GM12878 (cell line): ENCODE measurements at regions not wholly inside any gene's neighbourhood (a gene's known extent, or its start where the extent isn't known, plus 50 kb on each side); places are given as distances from the start of the nearest gene placed in this dataset.

Source experiments
- ATAC-seq: fragments of 200-7000 bp; cut with Tn5 transposase; 3 replicates; pipeline ENCODE4 v1.9.1; 2020; ENCODE audit warnings: mild to moderate bottlenecking, moderate library complexity
- BruUV-seq: library from RNA; stranded (reverse); fragments of 400-500 nt; replicated peaks from 2 replicates; lab custom pipeline; 2021; lab: Mats Ljungman, UMichigan
- CTCF ChIA-PET: fragments of 300-600 bp; sonication (Branson Sonifier 250); formaldehyde crosslinking; extraction: SDS; loops from one replicate; lab custom pipeline; 2021; ENCODE audit warnings: inconsistent platforms; lab: Yijun Ruan, JAX
- POLR2A ChIA-PET: fragments of 350-600 bp; formaldehyde crosslinking; extraction: SDS; loops from one replicate; lab custom pipeline; 2021; ENCODE audit warnings: inconsistent platforms; lab: Charles Lee
- RAD21 ChIA-PET: fragments of 300-600 bp; sonication (Branson Sonifier 250); formaldehyde crosslinking; loops from one replicate; lab custom pipeline; 2023; ENCODE audit warnings: antibody characterized with exemption; ENCODE audit not compliant: unreplicated experiment; lab: Charles Lee
- SMC1A ChIA-PET: fragments of 300-600 bp; sonication (Branson Sonifier 250); formaldehyde crosslinking; loops from one replicate; lab custom pipeline; 2023; ENCODE audit not compliant: unreplicated experiment, uncharacterized antibody; lab: Charles Lee
- DNase-seq: peaks from one replicate; pipeline ENCODE4 v3.0.0-alpha.2; 2011; ENCODE audit warnings: low read depth, low spot score
- FAIRE-seq: peaks from 3 replicates; lab custom pipeline; 2011; peaks lifted over from hg19 to GRCh38; lab: Jason Lieb, UNC
- H2AFZ ChIP-seq: 2 replicates; pipeline ENCODE4 v1.6.0; 2011; ENCODE audit warnings: low read depth, low read length, control low read depth; ENCODE audit not compliant: control insufficient read depth
- H3K27ac ChIP-seq: 2 replicates; pipeline ENCODE4 v1.5.1; 2011; ENCODE audit warnings: control low read depth; ENCODE audit not compliant: control insufficient read depth, insufficient read depth
- H3K27me3 ChIP-seq, 2 experiments: replicated peaks in 1 of 2; 2 replicates each; pipeline versions ENCODE4 v1.6.0 to v1.6.1; 2011; ENCODE audit warnings: low read length in 1 of 2; ENCODE audit not compliant: control insufficient read depth in 2 of 2, insufficient read depth in 2 of 2
- H3K36me3 ChIP-seq, 2 experiments: 2 replicates each; pipeline ENCODE4 v1.5.1; 2011; ENCODE audit warnings: low read length in 1 of 2; ENCODE audit not compliant: control insufficient read depth in 2 of 2, insufficient read depth in 2 of 2
- H3K4me1 ChIP-seq: 2 replicates; pipeline ENCODE4 v1.6.1; 2011; ENCODE audit warnings: mild to moderate bottlenecking, low read length, moderate library complexity, mixed read lengths; ENCODE audit not compliant: control insufficient read depth, insufficient read depth
- H3K4me2 ChIP-seq: 2 replicates; pipeline ENCODE4 v1.6.0; 2011; ENCODE audit warnings: control low read depth; ENCODE audit not compliant: control insufficient read depth, insufficient read depth
- H3K4me3 ChIP-seq: fragments of 200-600 bp; sonication (generic); 2 replicates; pipeline ENCODE4 v1.5.1; 2016
- H3K79me2 ChIP-seq: 2 replicates; pipeline ENCODE4 v1.6.0; 2011; ENCODE audit warnings: low read length; ENCODE audit not compliant: control insufficient read depth, insufficient read depth
- H3K9ac ChIP-seq: 2 replicates; pipeline ENCODE4 v1.8.0; 2011; ENCODE audit warnings: low read length, control low read depth, mixed read lengths; ENCODE audit not compliant: control insufficient read depth, insufficient read depth
- H3K9me3 ChIP-seq: replicated peaks from 3 replicates; pipeline ENCODE4 v1.5.1; 2011; ENCODE audit warnings: mild to moderate bottlenecking, low read length; ENCODE audit not compliant: control insufficient read depth, insufficient read depth
- H4K20me1 ChIP-seq: 2 replicates; pipeline ENCODE4 v1.6.0; 2011; ENCODE audit not compliant: control insufficient read depth, insufficient read depth
- EED ChIP-seq: sonication (generic); IDR thresholded peaks from 2 replicates; pipeline ENCODE4 v1.6.1; 2016; ENCODE audit warnings: antibody characterized with exemption, low read depth
- FOXM1 ChIP-seq: IDR thresholded peaks from 2 replicates; pipeline ENCODE4 v1.6.1; 2012; ENCODE audit warnings: low read depth, mild to moderate bottlenecking, inconsistent platforms, low read length, moderate library complexity
- IKZF1 ChIP-seq: fragments of 450-650 bp; conservative IDR thresholded peaks from 2 replicates; pipeline ENCODE4 v1.6.1; 2017; ENCODE audit warnings: antibody characterized with exemption, mild to moderate bottlenecking
- IRF4 ChIP-seq: IDR thresholded peaks from 2 replicates; pipeline ENCODE4 v1.6.1; 2011; ENCODE audit warnings: low read depth, low read length
- NFYA ChIP-seq: IDR thresholded peaks from 2 replicates; pipeline ENCODE4 v1.6.1; 2011; ENCODE audit warnings: low read depth, mild to moderate bottlenecking, low read length, improper control_type of control experiment, borderline replicate concordance
- RAD51 ChIP-seq: fragments of 450-650 bp; IDR thresholded peaks from 2 replicates; pipeline ENCODE4 v1.6.1; 2016; ENCODE audit warnings: moderate library complexity, mild to moderate bottlenecking, inconsistent platforms
- RELB ChIP-seq: fragments of 450-650 bp; IDR thresholded peaks from 2 replicates; pipeline ENCODE4 v1.6.1; 2017; ENCODE audit warnings: low read depth, mild to moderate bottlenecking, moderate library complexity
- SIN3A ChIP-seq: IDR thresholded peaks from 2 replicates; pipeline ENCODE4 v1.6.1; 2012; ENCODE audit warnings: low read depth, low read length, improper control_type of control experiment
- SPI1 ChIP-seq: IDR thresholded peaks from 2 replicates; pipeline ENCODE4 v1.6.1; 2011; ENCODE audit warnings: low read depth, mild to moderate bottlenecking, low read length, moderate library complexity, borderline replicate concordance; ENCODE audit not compliant: insufficient read depth
- ZNF274 ChIP-seq: IDR thresholded peaks from one replicate; pipeline ENCODE4 v1.8.0; 2011; ENCODE audit not compliant: insufficient read length, insufficient read depth
- WGBS: methylation state at CpG from one replicate; pipeline ENCODE4 v1.1.6; 2016; ENCODE audit warnings: low lambda C conversion rate; ENCODE audit not compliant: insufficient replicate concordance, insufficient coverage; ENCODE audit errors: missing lambda C conversion rate; 5-methylcytosine and 5-hydroxymethylcytosine counted together
- in situ Hi-C: fragments of 300-500 bp; cut with MboI; formaldehyde crosslinking; loops from 9 replicates; pipeline ENCODE4 v1.14.3; 2018; ENCODE audit warnings: mixed read lengths
- intact Hi-C: fragments of 100-400 bp; cut with micrococcal nuclease; formaldehyde crosslinking; loops from one replicate; pipeline ENCODE4 v1.14.2; 2022; ENCODE audit not compliant: unreplicated experiment

- no TSS peak for BruUV-seq
- H3K9me3 ChIP-seq = no peaks in the 10 kb centered on the region
- H3K79me2 ChIP-seq = no peaks in the 10 kb centered on the region
- no peak for DNase-seq
- H3K4me1 ChIP-seq = no peaks in the 10 kb centered on the region
- no peak for FAIRE-seq
- in situ Hi-C loops = no loop called here
- WGBS = 22% methylated on average over 5 of the region's 5 CpGs
- RAD21 ChIA-PET = interaction anchor here (0.6 kb wide), 1 partner anchor 24 kb away, joined by 3 read pairs; no protein-coding TSS in a partner anchor
- intact Hi-C loops = no loop called here
- POLR2A ChIA-PET = no interaction called here
- H2AFZ ChIP-seq = no peak overlapping the region
- no peak for ATAC-seq
- no peak for TF ChIP-seq RELB
- TF ChIP-seq SIN3A = no peak
- no peak for TF ChIP-seq IKZF1
- no peak for TF ChIP-seq IRF4
- TF ChIP-seq NFYA = no peak
- TF ChIP-seq FOXM1 = no peak
- no peak for TF ChIP-seq ZNF274
- TF ChIP-seq SPI1 = no peak
- TF ChIP-seq RAD51 = no peak
- no peak for TF ChIP-seq EED
- TF ChIP-seq, all 136 proteins: peak for 0
- Histone ChIP-seq H3K4me2 (no peak overlapping the region), H3K27ac (no peak overlapping the region), H3K36me3 (no peaks in the 10 kb centered on the region), H3K4me3 (no peak overlapping the region), H3K9ac (no peak overlapping the region), H3K27me3 (peaks cover 0 to 2% of the 10 kb centered on the region in 2 experiments; a peak in 1 of 4 replicates), H4K20me1 (no peaks in the 10 kb centered on the region; the same call in 1 of the 2 replicates)
- SMC1A ChIA-PET = no interaction called here
- CTCF ChIA-PET = no interaction called here
Measured at GRCh38 chr2:128982001-128982400, 663.3 kb upstream of the HS6ST1 start.
